Fibroblast of villous mesenchyme (primary cell): ENCODE measurements at regions not wholly inside any gene's neighbourhood (a gene's known extent, or its start where the extent isn't known, plus 50 kb on each side); places are given as distances from the start of the nearest gene placed in this dataset.

Experiments
- DNase-seq: peaks from one replicate; pipeline ENCODE4 v3.0.0-alpha.2; 2010; ENCODE audit warnings: low read depth
- H3K4me3 ChIP-seq: 2 replicates; pipeline ENCODE4 v1.5.1; 2011; ENCODE audit warnings: low read depth, mild to moderate bottlenecking, low read length
- CTCF ChIP-seq: IDR thresholded peaks from 2 replicates; pipeline ENCODE4 v1.5.1; 2012; ENCODE audit warnings: low read depth, mild to moderate bottlenecking, low read length; ENCODE audit not compliant: insufficient read depth

GRCh38 chr12:75784591-75784990 lies 247.0 kb downstream of the PHLDA1 start:
- H3K4me3 ChIP-seq: no peak overlapping the region
- no peak for DNase-seq
- TF ChIP-seq CTCF: no peak

- no peak for DNase-seq
- H3K4me3 ChIP-seq: no peak overlapping the region
- no peak for TF ChIP-seq CTCF
Measured at GRCh38 chr12:75783093-75783877, 248.3 kb downstream of the PHLDA1 start.

GRCh38 chr12:75782069-75782581 lies 249.5 kb downstream of the PHLDA1 start:
- DNase-seq: no peak
- no peak for TF ChIP-seq CTCF

GRCh38 chr12:75781532-75782046 lies 250.0 kb downstream of the PHLDA1 start:
- peak; percentile 62 for DNase-seq
- TF ChIP-seq CTCF: no peak
- no peak overlapping the region for H3K4me3 ChIP-seq

More at GRCh38 chr12:75782069-75782581, 249.5 kb downstream of the PHLDA1 start:
- no peak overlapping the region for H3K4me3 ChIP-seq

DNA sequence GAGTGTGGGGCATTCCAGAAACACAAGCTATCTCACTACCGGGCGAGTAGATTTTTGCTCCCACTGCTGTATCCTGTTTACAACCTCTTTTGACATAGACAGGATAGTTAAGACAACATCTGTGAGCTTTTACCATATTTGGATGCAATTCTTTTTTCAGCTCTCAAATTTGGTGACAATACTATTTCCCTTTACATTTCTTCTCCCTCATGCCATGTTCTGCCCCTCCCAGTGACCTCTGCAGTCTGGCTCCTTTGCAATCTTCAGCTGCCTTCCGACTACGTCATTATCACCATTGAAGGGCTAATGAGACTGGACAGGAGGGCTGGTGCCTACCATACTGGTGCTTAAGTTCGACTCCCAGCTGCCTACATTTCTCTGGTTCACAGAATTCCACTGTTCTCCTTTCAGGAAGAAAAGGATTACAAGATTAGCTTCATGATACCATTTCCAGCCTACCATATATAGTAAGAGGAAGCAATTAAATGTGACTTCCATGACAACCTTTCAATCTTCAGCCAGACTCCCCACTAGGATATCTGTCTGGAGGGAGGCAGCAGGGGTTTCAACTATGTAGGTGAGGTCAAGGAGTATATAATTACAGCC lies 251.6 kb downstream of the PHLDA1 start:
- no peak overlapping the region for H3K4me3 ChIP-seq
- peak; percentile 41 for DNase-seq
- TF ChIP-seq CTCF: no peak

GRCh38 chr12:75774261-75775052 lies 257.1 kb downstream of the PHLDA1 start:
- H3K4me3 ChIP-seq: no peak overlapping the region
- peak; percentile 71 for DNase-seq
- TF ChIP-seq CTCF: no peak
